Mesenchymal stem cell (in vitro differentiated cells and primary cell): ENCODE measurements at regions not wholly inside any gene's neighbourhood (a gene's known extent, or its start where the extent isn't known, plus 50 kb on each side); places are given as distances from the start of the nearest gene placed in this dataset.

Experiments used
- DNase-seq: peaks from one replicate; pipeline ENCODE4 v3.0.0-alpha.2; 2013
- H2AFZ ChIP-seq: one replicate; pipeline ENCODE4 v1.6.1; 2013; ENCODE audit warnings: low read depth, mild to moderate bottlenecking, control low read depth, inconsistent platforms, low read length, moderate library complexity
- H2AK5ac ChIP-seq: 2 replicates; pipeline ENCODE4 v1.6.1; 2013; ENCODE audit warnings: low read length, moderate library complexity, mild to moderate bottlenecking, inconsistent platforms; ENCODE audit not compliant: severe bottlenecking
- H2BK120ac ChIP-seq: one replicate; pipeline ENCODE4 v1.6.1; 2013; ENCODE audit warnings: low read depth, mild to moderate bottlenecking, inconsistent platforms, low read length, moderate library complexity
- H2BK12ac ChIP-seq, 2 experiments: one replicate each; pipeline ENCODE4 v1.6.1; 2013; ENCODE audit warnings: inconsistent platforms in 2 of 2, low read length in 2 of 2, mild to moderate bottlenecking in 2 of 2, moderate library complexity in 2 of 2, control low read depth in 1 of 2
- H2BK15ac ChIP-seq: one replicate; pipeline ENCODE4 v1.6.1; 2013; ENCODE audit warnings: mild to moderate bottlenecking, low read depth, inconsistent platforms; ENCODE audit not compliant: poor library complexity, severe bottlenecking
- H2BK5ac ChIP-seq: 2 replicates; pipeline ENCODE4 v1.6.1; 2013; ENCODE audit warnings: low read depth, mild to moderate bottlenecking, low read length, control low read depth, inconsistent platforms; ENCODE audit not compliant: poor library complexity, severe bottlenecking
- H3K14ac ChIP-seq, 2 experiments: one replicate each; pipeline ENCODE4 v1.6.1; 2013; ENCODE audit warnings: inconsistent platforms in 2 of 2, low read length in 2 of 2, control low read depth in 1 of 2, mild to moderate bottlenecking in 1 of 2, moderate library complexity in 1 of 2
- H3K18ac ChIP-seq, 2 experiments: one replicate each; pipeline ENCODE4 v1.6.1; 2013; ENCODE audit warnings: inconsistent platforms in 2 of 2, low read length in 2 of 2, control low read depth in 1 of 2, low read depth in 1 of 2, mild to moderate bottlenecking in 1 of 2
- H3K23ac ChIP-seq, 2 experiments: one replicate each; pipeline ENCODE4 v1.6.1; 2013; ENCODE audit warnings: inconsistent platforms in 2 of 2, low read length in 2 of 2, mild to moderate bottlenecking in 2 of 2, moderate library complexity in 2 of 2, control low read depth in 1 of 2
- H3K27ac ChIP-seq: 2 replicates; pipeline ENCODE4 v1.5.1; 2013; ENCODE audit warnings: mild to moderate bottlenecking, moderate library complexity, low read length, control low read depth, inconsistent platforms; ENCODE audit not compliant: poor library complexity, severe bottlenecking
- H3K27me3 ChIP-seq, 2 experiments: 2 replicates each; pipeline versions ENCODE4 v1.6.1 to v1.7.0; 2013; ENCODE audit warnings: low read length in 2 of 2, mild to moderate bottlenecking in 2 of 2, moderate library complexity in 2 of 2, control low read depth in 1 of 2, inconsistent platforms in 1 of 2; ENCODE audit not compliant: control insufficient read depth in 1 of 2, insufficient read depth in 1 of 2
- H3K36me3 ChIP-seq, 2 experiments: 2 replicates each; pipeline versions ENCODE4 v1.6.1 to v1.7.0; 2013; ENCODE audit warnings: low read length in 2 of 2, control low read depth in 1 of 2, inconsistent platforms in 1 of 2, low read depth in 1 of 2, mild to moderate bottlenecking in 1 of 2; ENCODE audit not compliant: insufficient read depth in 2 of 2, control insufficient read depth in 1 of 2
- H3K4ac ChIP-seq, 2 experiments: one replicate each; pipeline ENCODE4 v1.6.1; 2013; ENCODE audit warnings: inconsistent platforms in 2 of 2, low read length in 2 of 2, mild to moderate bottlenecking in 2 of 2, moderate library complexity in 2 of 2, control low read depth in 1 of 2, low read depth in 1 of 2
- H3K4me1 ChIP-seq: 2 replicates; pipeline ENCODE4 v1.6.1; 2013; ENCODE audit warnings: low read depth, low read length, control low read depth; ENCODE audit not compliant: control insufficient read depth, insufficient read depth
- H3K4me2 ChIP-seq: 2 replicates; pipeline ENCODE4 v1.6.1; 2013; ENCODE audit warnings: low read length, mild to moderate bottlenecking, inconsistent platforms; ENCODE audit not compliant: poor library complexity, severe bottlenecking
- H3K4me3 ChIP-seq, 2 experiments: 2 replicates each; pipeline versions ENCODE4 v1.5.1 to v1.7.0; 2013; ENCODE audit warnings: low read length in 2 of 2, mild to moderate bottlenecking in 2 of 2, control low read depth in 1 of 2, low read depth in 1 of 2; ENCODE audit not compliant: insufficient read depth in 1 of 2
- H3K79me1 ChIP-seq: replicated peaks from 2 replicates; pipeline ENCODE4 v1.6.1; 2013; ENCODE audit warnings: mild to moderate bottlenecking, control low read depth, low read length, inconsistent platforms; ENCODE audit not compliant: poor library complexity, severe bottlenecking
- H3K9ac ChIP-seq: 2 replicates; pipeline ENCODE4 v1.7.0; 2013; ENCODE audit warnings: mild to moderate bottlenecking, low read length, moderate library complexity
- H3K9me3 ChIP-seq: 2 replicates; pipeline ENCODE4 v1.7.0; 2013; ENCODE audit warnings: mild to moderate bottlenecking, low read length; ENCODE audit not compliant: control insufficient read depth
- H4K8ac ChIP-seq: one replicate; pipeline ENCODE4 v1.6.1; 2013; ENCODE audit warnings: inconsistent platforms, mild to moderate bottlenecking, low read length, moderate library complexity
- H4K91ac ChIP-seq: one replicate; pipeline ENCODE4 v1.6.1; 2013; ENCODE audit warnings: mild to moderate bottlenecking, low read length, inconsistent platforms
- WGBS: methylation state at CpG from one replicate; pipeline ENCODE4 v1.1.7; 2013; ENCODE audit warnings: mixed read lengths; 5-methylcytosine and 5-hydroxymethylcytosine counted together

GRCh38 chr15:39053480-39053879 lies 488.9 kb upstream of the RASGRP1 start:
- Histone ChIP-seq H3K27me3 (no peaks in the 10 kb centered on the region), H2BK15ac (no peak overlapping the region), H3K4me2 (no peak overlapping the region), H3K4me3 (no peak overlapping the region), H4K8ac (no peak overlapping the region), H3K79me1 (no peaks in the 10 kb centered on the region), H3K27ac (no peak overlapping the region), H3K4me1 (no peaks in the 10 kb centered on the region), H3K14ac (no peak overlapping the region), H2BK120ac (no peak overlapping the region), H3K9me3 (peaks cover 25% of the 10 kb centered on the region), H2AK5ac (no peak overlapping the region), H2AFZ (no peak overlapping the region), H3K9ac (no peak overlapping the region), H2BK12ac (no peak overlapping the region), H2BK5ac (no peak overlapping the region), H3K36me3 (no peaks in the 10 kb centered on the region), H3K4ac (no peak overlapping the region), H3K18ac (no peak overlapping the region), H3K23ac (no peak overlapping the region), H4K91ac (no peak overlapping the region)
- no peak for DNase-seq

DNA sequence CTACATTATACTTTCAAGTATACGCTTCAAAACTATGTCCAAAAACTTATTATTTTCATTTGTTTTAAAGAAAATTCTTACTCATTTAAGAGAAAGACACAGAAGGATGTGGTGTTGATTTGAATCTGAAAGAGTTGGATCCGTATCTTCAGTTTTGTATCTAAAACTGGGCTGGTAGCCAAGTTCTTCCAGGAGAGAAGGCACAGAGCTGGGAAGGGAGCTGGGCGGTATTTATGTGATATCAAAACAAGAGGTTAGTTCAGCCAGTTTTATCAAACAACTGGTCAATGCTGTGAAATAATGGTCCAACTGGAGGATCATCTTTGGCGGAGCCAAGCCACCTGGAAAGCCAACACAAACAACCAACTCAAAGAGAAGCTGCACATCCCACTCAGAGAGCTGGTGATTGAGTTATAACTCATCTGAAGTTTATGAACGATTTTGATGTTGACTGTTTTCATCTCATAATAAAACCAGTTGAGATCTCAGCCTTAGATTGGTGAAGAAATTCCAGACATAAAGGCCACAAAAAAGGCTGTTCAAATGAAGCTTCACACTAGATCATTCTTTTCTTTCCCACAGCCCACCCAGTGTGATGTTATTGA lies 489.6 kb upstream of the RASGRP1 start:
- no peak overlapping the region for H4K91ac ChIP-seq
- 100% methylated on average over 2 of the region's 5 CpGs for WGBS
- no peak overlapping the region for H3K18ac ChIP-seq
- no peak overlapping the region for H3K14ac ChIP-seq
- no peaks in the 10 kb centered on the region for H3K36me3 ChIP-seq
- no peak overlapping the region for H2AFZ ChIP-seq
- no peak overlapping the region for H2BK15ac ChIP-seq
- no peak overlapping the region for H4K8ac ChIP-seq
- H2BK12ac ChIP-seq, result no peak overlapping the region
- H3K4me3 ChIP-seq, result no peak overlapping the region
- no peaks in the 10 kb centered on the region for H3K79me1 ChIP-seq
- no peak overlapping the region for H2BK5ac ChIP-seq
- no peak overlapping the region for H3K4ac ChIP-seq
- H2BK120ac ChIP-seq, result no peak overlapping the region
- H3K23ac ChIP-seq, result no peak overlapping the region
- no peak overlapping the region for H3K27ac ChIP-seq
- H3K27me3 ChIP-seq, result no peaks in the 10 kb centered on the region
- H3K4me1 ChIP-seq, result no peaks in the 10 kb centered on the region
- DNase-seq, result no peak
- H3K9ac ChIP-seq, result no peak overlapping the region
- no peak overlapping the region for H2AK5ac ChIP-seq
- no peak overlapping the region for H3K4me2 ChIP-seq
- H3K9me3 ChIP-seq, result peaks cover 18% of the 10 kb centered on the region

GRCh38 chr15:39056357-39056756 lies 491.7 kb upstream of the RASGRP1 start:
- Histone ChIP-seq H3K9ac (no peak overlapping the region), H4K8ac (no peak overlapping the region), H2BK12ac (no peak overlapping the region), H3K4me2 (no peak overlapping the region), H3K23ac (no peak overlapping the region), H2AK5ac (no peak overlapping the region), H3K4me3 (no peak overlapping the region), H3K27ac (no peak overlapping the region), H2BK5ac (no peak overlapping the region), H3K79me1 (no peaks in the 10 kb centered on the region), H3K18ac (no peak overlapping the region), H3K36me3 (no peaks in the 10 kb centered on the region), H3K4me1 (no peaks in the 10 kb centered on the region), H3K14ac (no peak overlapping the region), H2BK15ac (no peak overlapping the region), H3K9me3 (peaks cover 5% of the 10 kb centered on the region), H4K91ac (no peak overlapping the region), H2AFZ (no peak overlapping the region), H3K27me3 (no peaks in the 10 kb centered on the region), H3K4ac (no peak overlapping the region), H2BK120ac (no peak overlapping the region)
- WGBS, result no CpG with 5 or more reads among the region's 1 CpG
- no peak for DNase-seq

DNA sequence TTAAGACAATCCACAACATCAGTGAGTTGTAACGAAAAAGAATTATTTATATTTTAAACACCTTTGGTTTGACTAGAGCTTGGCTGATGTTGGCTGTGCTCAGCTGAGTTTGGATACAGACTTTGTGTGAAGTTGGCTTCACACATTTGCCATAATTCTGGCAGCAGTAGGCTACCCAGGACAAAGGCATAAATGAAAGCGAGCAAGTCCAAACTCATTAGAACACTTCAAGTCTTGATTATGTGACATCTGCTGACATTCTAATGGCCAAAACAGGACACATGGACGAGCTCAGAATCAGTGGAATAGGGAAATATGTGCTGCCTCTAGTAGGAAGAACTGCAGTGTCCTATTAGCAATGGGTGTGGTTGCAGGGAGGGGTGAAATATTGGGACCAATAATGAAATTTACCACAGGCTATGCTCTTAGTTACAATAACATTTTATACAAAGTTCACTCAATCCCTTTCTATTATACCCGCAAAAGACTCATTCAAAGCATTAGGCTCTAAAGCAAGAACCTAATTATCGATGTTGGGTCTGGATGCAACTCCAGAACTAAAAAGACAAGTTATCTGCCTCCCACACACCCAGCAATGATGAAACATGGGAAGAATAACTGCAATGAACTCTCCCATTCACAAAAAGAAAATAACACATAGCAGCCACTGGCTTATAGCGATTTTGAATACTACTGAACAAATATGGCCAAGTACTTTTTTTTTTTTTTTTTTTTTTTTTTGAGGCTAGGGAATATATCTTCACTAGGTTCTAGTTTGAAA lies 493.9 kb upstream of the RASGRP1 start:
- no peak overlapping the region for H3K14ac ChIP-seq
- H3K18ac ChIP-seq, result no peak overlapping the region
- H2BK120ac ChIP-seq, result no peak overlapping the region
- no peak overlapping the region for H3K9ac ChIP-seq
- 84% methylated on average over 5 of the region's 6 CpGs for WGBS
- no peak overlapping the region for H3K4me2 ChIP-seq
- H3K9me3 ChIP-seq, result no peaks in the 10 kb centered on the region
- no peak overlapping the region for H3K27ac ChIP-seq
- H4K91ac ChIP-seq, result no peak overlapping the region
- no peaks in the 10 kb centered on the region for H3K27me3 ChIP-seq
- H2AK5ac ChIP-seq, result no peak overlapping the region
- H4K8ac ChIP-seq, result no peak overlapping the region
- no peak overlapping the region for H2BK12ac ChIP-seq
- no peak overlapping the region for H3K4me3 ChIP-seq
- H2AFZ ChIP-seq, result no peak overlapping the region
- H3K4ac ChIP-seq, result no peak overlapping the region
- no peaks in the 10 kb centered on the region for H3K36me3 ChIP-seq
- no peak overlapping the region for H3K23ac ChIP-seq
- no peaks in the 10 kb centered on the region for H3K79me1 ChIP-seq
- H2BK15ac ChIP-seq, result no peak overlapping the region
- DNase-seq, result no peak
- H2BK5ac ChIP-seq, result no peak overlapping the region
- H3K4me1 ChIP-seq, result no peaks in the 10 kb centered on the region
